Adrenal gland (tissue), 5 donors: ENCODE measurements at regions not wholly inside any gene's neighbourhood (a gene's known extent, or its start where the extent isn't known, plus 50 kb on each side); places are given as distances from the start of the nearest gene placed in this dataset.
"Not testable (repeated sequence)": the region's sequence is repeated elsewhere in the genome, so short reads cannot be mapped to it uniquely, and the experiment has no call there.

ENCODE experiments used
- CTCF ChIP-seq, 6 experiments: fragments of 450-650 bp in 4 of 6; fragments of 200-600 bp in 2 of 6; sonication (generic) in 1 of 6; IDR thresholded peaks; 1 replicate in 5 of 6; 2 replicates in 1 of 6; pipeline versions ENCODE4 v1.5.1 to v1.8.0; 2016 to 2021; ENCODE audit warnings: antibody characterized with exemption in 6 of 6, mild to moderate bottlenecking in 2 of 6, moderate library complexity in 1 of 6
- POLR2A ChIP-seq, 2 donors: fragments of 450-650 bp; IDR thresholded peaks; one replicate each; pipeline ENCODE4 v1.6.1; 2017; ENCODE audit warnings: antibody characterized with exemption in 2 of 2, mild to moderate bottlenecking in 2 of 2, moderate library complexity in 1 of 2
- donor health status: DM: no; HTN: no; CAD: no.

- TF ChIP-seq POLR2A, CTCF (IDR thresholded peaks at IDR 0.05): not testable (repeated sequence)
These were observed 628.7 kb upstream of the ARRDC3 start for GRCh38 chr5:92011845-92012244.
